ENCODE measurements at regions not wholly inside any gene's neighbourhood (a gene's known extent, or its start where the extent isn't known, plus 50 kb on each side); places are given as distances from the start of the nearest gene placed in this dataset.

DNA sequence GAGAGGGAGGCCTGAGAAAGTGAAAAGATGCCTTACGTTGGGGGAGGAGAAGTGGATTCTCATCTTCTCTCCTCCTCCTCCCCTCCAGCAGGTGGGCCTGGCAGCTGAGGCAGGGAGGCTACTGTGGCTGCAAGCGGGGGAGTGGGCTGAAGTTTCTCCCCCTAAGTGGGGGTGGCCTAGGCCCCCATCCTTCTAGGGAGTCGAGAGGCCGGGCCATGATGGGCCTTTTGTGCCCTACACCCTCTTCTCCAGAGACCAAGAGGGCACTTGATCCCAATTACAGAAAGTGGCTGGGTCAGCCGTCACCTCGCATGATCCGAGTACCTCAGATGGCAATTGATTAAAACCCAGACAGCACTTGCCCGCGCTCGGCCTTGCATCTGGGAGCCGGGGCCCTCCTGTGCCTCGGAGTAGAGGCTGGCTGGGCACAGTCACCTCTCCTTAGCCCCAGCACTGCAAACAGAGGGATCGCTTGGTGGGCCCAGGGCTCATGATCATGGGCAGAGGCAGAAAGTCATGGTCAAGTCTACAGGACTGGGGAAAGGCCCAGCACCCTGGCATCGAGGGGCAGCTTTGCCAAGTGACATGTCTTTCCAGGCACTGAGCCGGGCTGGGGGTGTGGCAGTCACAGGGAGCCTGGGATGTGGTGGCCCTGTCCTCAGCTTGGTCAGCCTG, 78.3 kb downstream of the IRX5 start:
- no peak for DNase-seq
- no peak overlapping the region for H3K4me3 ChIP-seq
- no peaks in the 10 kb centered on the region for H3K27me3 ChIP-seq (ENCODE audit: low read depth)
- TF ChIP-seq, protein P1, sequence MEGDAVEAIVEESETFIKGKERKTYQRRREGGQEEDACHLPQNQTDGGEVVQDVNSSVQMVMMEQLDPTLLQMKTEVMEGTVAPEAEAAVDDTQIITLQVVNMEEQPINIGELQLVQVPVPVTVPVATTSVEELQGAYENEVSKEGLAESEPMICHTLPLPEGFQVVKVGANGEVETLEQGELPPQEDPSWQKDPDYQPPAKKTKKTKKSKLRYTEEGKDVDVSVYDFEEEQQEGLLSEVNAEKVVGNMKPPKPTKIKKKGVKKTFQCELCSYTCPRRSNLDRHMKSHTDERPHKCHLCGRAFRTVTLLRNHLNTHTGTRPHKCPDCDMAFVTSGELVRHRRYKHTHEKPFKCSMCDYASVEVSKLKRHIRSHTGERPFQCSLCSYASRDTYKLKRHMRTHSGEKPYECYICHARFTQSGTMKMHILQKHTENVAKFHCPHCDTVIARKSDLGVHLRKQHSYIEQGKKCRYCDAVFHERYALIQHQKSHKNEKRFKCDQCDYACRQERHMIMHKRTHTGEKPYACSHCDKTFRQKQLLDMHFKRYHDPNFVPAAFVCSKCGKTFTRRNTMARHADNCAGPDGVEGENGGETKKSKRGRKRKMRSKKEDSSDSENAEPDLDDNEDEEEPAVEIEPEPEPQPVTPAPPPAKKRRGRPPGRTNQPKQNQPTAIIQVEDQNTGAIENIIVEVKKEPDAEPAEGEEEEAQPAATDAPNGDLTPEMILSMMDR (IDR thresholded peaks at IDR 0.05), result no peak
- no peaks in the 10 kb centered on the region for H3K4me1 ChIP-seq
- no peaks in the 10 kb centered on the region for H3K9me3 ChIP-seq
- intact Hi-C loops (cut with DNase I), result no loop called here
- H3K27ac ChIP-seq, result no peak overlapping the region
- no peaks in the 10 kb centered on the region for H3K36me3 ChIP-seq
- no peak for ATAC-seq

DNA sequence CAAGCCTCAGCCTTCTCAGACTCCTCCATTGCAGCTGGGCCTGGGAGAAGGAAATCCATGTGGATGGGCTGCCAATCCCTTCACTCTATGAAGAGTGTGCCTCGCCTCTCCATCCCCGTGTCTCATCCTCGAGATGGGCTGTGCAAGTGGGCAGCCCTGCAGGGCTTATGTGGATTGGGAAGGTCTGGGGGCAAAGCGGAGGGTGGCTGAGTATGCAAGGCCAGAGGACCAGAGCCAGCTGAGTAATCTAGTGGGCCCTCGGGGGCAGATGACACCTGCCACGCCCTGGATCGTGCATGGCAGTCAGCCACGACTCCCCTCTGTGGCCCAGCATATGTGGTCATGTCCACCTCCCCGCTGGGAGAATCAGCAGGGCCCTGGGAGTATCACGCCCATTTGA, 78.9 kb downstream of the IRX5 start:
- no peak overlapping the region for H3K27ac ChIP-seq
- no peak overlapping the region for H3K4me3 ChIP-seq
- TF ChIP-seq, protein P1 (IDR thresholded peaks at IDR 0.05), result no peak
- H3K4me1 ChIP-seq, result no peaks in the 10 kb centered on the region
- no peaks in the 10 kb centered on the region for H3K27me3 ChIP-seq (ENCODE audit: low read depth)
- intact Hi-C loops (cut with DNase I), result no loop called here
- no peak for ATAC-seq
- H3K9me3 ChIP-seq, result no peaks in the 10 kb centered on the region
- no peak for DNase-seq
- H3K36me3 ChIP-seq, result no peaks in the 10 kb centered on the region

GRCh38 chr16:55010492-55011160, 80.0 kb downstream of the IRX5 start:
- Histone ChIP-seq H3K27me3 (ENCODE audit: low read depth) (no peaks in the 10 kb centered on the region), H3K9me3 (no peaks in the 10 kb centered on the region), H3K27ac (no peak overlapping the region), H3K36me3 (no peaks in the 10 kb centered on the region), H3K4me1 (no peaks in the 10 kb centered on the region), H3K4me3 (no peak overlapping the region)
- intact Hi-C loops (cut with DNase I), result no loop called here
- no peak for DNase-seq
- no peak for ATAC-seq
- TF ChIP-seq, protein P1 (IDR thresholded peaks at IDR 0.05), result no peak

GRCh38 chr16:55012362-55012761, 81.7 kb downstream of the IRX5 start:
- intact Hi-C loops (cut with DNase I), result no loop called here
- DNase-seq (no peak), ATAC-seq (no peak)
- H3K27ac ChIP-seq, result no peak overlapping the region
- TF ChIP-seq, protein P1 (IDR thresholded peaks at IDR 0.05), result no peak
- H3K36me3 ChIP-seq, result no peaks in the 10 kb centered on the region
- no peaks in the 10 kb centered on the region for H3K27me3 ChIP-seq (ENCODE audit: low read depth)
- no peaks in the 10 kb centered on the region for H3K4me1 ChIP-seq
- H3K4me3 ChIP-seq, result no peak overlapping the region
- no peaks in the 10 kb centered on the region for H3K9me3 ChIP-seq

DNA sequence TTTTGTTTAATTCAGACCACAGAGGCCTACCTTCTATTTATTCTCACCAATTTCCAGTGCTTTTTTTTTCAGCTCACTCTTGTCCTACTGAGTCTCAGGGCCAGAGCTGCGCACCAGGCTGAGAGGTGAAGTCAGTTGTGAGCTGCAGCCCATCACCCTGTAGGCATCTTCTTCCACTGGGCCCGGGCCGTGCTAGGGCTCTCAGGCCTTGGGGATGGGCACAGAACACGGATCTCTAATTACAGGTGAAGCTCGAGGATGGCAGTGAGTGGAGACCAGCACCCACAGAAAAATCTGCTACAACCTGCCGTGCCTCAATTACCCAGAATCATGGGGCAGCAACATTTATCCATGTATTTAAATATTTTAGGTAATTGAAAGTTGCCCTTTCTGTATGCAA, 82.1 kb downstream of the IRX5 start:
- Histone ChIP-seq H3K27ac (no peak overlapping the region), H3K4me3 (no peak overlapping the region), H3K36me3 (no peaks in the 10 kb centered on the region), H3K4me1 (no peaks in the 10 kb centered on the region), H3K27me3 (ENCODE audit: low read depth) (no peaks in the 10 kb centered on the region), H3K9me3 (no peaks in the 10 kb centered on the region)
- DNase-seq (no peak), ATAC-seq (no peak)
- TF ChIP-seq, protein P1 (IDR thresholded peaks at IDR 0.05), result no peak
- intact Hi-C loops (cut with DNase I), result no loop called here

Measured in lower lobe of right lung (tissue), 2 donors.